ENCODE measurements at regions not wholly inside any gene's neighbourhood (a gene's known extent, or its start where the extent isn't known, plus 50 kb on each side); places are given as distances from the start of the nearest gene placed in this dataset.

DNA sequence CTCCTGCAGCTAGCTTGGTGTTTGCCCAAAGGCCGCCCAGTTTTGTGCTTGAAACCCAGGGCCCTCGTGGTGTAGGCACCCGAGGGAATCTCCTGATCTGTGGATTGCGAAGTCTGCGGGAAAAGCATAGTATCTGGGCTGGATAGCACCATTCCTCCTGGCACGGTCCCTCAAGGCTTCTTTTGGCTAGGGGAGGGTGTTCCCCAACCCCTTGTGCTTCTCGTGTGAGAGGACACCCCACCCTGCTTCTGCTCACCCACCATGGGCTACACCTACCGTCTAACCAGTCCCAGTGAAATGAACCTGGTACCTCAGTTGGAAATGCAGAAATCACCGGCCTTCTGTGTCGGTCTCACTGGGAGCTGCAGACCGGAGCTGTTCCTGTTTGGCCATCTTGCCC lies 403.5 kb downstream of the USP25 start:
- no peak for DNase-seq (ENCODE audit: low read depth, low spot score)
- in situ Hi-C loops (cut with HindIII; ENCODE audit: low pct_unique_long_range_greater_than_20kb, low sequenced_read_pairs): no loop called here

- DNase-seq (ENCODE audit: low read depth, low spot score): no peak
- in situ Hi-C loops (cut with HindIII; ENCODE audit: low pct_unique_long_range_greater_than_20kb, low sequenced_read_pairs): no loop called here
Measured at GRCh38 chr21:16134134-16134533, 404.4 kb downstream of the USP25 start.

DNA sequence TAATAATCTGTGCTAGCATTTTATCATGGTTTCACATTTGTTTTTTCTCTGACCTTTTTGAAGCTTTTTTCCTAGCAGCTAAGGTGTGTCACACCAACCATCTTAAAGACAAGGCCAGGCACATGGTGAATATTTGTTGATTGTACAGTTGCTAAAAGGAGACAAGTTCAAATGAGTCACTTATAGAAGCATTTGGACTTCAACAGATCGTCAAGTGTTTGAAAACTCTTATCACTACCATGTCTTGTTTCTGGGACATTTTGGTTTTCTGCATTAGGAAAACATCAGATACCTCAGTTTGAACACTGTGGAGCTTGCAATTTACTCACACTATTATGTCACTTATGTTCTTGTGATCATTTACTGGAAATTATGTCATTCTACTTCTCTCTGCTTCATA lies 407.3 kb downstream of the USP25 start:
- DNase-seq (ENCODE audit: low read depth, low spot score): no peak
- in situ Hi-C loops (cut with HindIII; ENCODE audit: low pct_unique_long_range_greater_than_20kb, low sequenced_read_pairs): no loop called here

- no peak for DNase-seq (ENCODE audit: low read depth, low spot score)
- in situ Hi-C loops (cut with HindIII; ENCODE audit: low pct_unique_long_range_greater_than_20kb, low sequenced_read_pairs): no loop called here
Measured at GRCh38 chr21:16145052-16145451, 415.3 kb downstream of the USP25 start.

GRCh38 chr21:16145479-16145878 lies 415.7 kb downstream of the USP25 start:
- in situ Hi-C loops (cut with HindIII; ENCODE audit: low pct_unique_long_range_greater_than_20kb, low sequenced_read_pairs): no loop called here
- no peak for DNase-seq (ENCODE audit: low read depth, low spot score)

DNA sequence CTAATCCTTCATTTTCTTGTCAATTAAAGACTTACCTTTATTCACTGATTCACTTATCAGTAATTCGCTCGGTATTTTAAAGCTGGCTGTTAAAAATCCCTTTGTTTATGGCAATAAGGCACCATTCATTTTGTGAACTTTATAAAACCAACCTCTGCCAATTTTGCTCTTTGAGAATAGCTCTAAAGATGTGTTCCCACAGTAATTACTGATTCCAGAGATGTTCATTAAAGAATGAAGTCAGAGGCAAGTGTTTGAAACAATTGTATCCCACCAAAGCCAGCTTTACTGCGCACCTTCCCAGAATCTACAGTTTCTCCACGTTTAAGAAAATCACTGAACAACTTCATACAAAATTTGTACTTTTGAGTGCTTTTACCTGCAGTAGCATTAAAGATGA lies 424.5 kb downstream of the USP25 start:
- in situ Hi-C loops (cut with HindIII; ENCODE audit: low pct_unique_long_range_greater_than_20kb, low sequenced_read_pairs): no loop called here

DNA sequence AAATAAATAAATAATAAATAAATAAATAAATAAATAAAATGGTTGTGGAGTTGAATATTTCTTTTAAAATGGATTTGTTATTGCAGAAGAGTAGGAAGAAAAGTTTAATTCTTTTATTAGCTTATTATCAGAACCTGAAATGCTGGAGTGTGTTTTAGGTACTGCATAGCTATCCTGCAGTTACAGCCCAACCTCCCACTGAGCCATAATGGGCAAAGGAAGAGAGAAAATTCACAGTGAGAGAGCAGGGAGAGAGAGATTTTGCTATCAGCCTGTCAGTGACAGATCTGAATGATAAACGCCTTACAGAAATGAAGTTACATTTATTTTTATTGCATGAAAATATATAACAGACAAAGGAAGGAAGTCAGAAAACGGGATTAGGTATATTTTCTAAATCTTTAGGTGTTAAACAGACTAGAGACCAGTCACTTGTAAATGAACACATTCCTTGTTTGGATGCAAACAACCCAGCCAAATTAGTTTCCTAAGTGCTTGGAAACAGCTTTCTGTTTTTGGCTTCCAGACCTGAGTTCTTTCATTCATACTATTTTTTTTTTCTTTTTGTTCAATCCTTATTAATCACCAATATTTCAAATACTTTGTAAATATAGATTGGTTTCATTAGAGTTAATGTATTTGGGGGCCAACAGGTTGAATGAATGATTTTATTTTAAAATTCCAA lies 425.3 kb downstream of the USP25 start:
- DNase-seq (ENCODE audit: low read depth, low spot score): no peak
- in situ Hi-C loops (cut with HindIII; ENCODE audit: low pct_unique_long_range_greater_than_20kb, low sequenced_read_pairs): no loop called here

More for the DNA sequence above, 424.5 kb downstream of the USP25 start:
- no peak for DNase-seq (ENCODE audit: low read depth, low spot score)

GRCh38 chr21:16156841-16157489 lies 427.2 kb downstream of the USP25 start:
- DNase-seq (ENCODE audit: low read depth, low spot score): no peak
- in situ Hi-C loops (cut with HindIII; ENCODE audit: low pct_unique_long_range_greater_than_20kb, low sequenced_read_pairs): no loop called here

GRCh38 chr21:16159213-16159970 lies 429.6 kb downstream of the USP25 start:
- in situ Hi-C loops (cut with HindIII; ENCODE audit: low pct_unique_long_range_greater_than_20kb, low sequenced_read_pairs): no loop called here
- no peak for DNase-seq (ENCODE audit: low read depth, low spot score)

GRCh38 chr21:16159971-16160350 lies 430.2 kb downstream of the USP25 start:
- DNase-seq (ENCODE audit: low read depth, low spot score): no peak
- in situ Hi-C loops (cut with HindIII; ENCODE audit: low pct_unique_long_range_greater_than_20kb, low sequenced_read_pairs): no loop called here

- no peak for DNase-seq (ENCODE audit: low read depth, low spot score)
- in situ Hi-C loops (cut with HindIII; ENCODE audit: low pct_unique_long_range_greater_than_20kb, low sequenced_read_pairs): no loop called here
Measured at GRCh38 chr21:16162953-16163352, 433.2 kb downstream of the USP25 start.

- in situ Hi-C loops (cut with HindIII; ENCODE audit: low pct_unique_long_range_greater_than_20kb, low sequenced_read_pairs): no loop called here
- DNase-seq (ENCODE audit: low read depth, low spot score): no peak
Measured at GRCh38 chr21:16169102-16169511, 439.3 kb downstream of the USP25 start.

- no peak for DNase-seq (ENCODE audit: low read depth, low spot score)
- in situ Hi-C loops (cut with HindIII; ENCODE audit: low pct_unique_long_range_greater_than_20kb, low sequenced_read_pairs): no loop called here
Measured at GRCh38 chr21:16169779-16170178, 440.0 kb downstream of the USP25 start.

GRCh38 chr21:16176570-16176969 lies 446.8 kb downstream of the USP25 start:
- in situ Hi-C loops (cut with HindIII; ENCODE audit: low pct_unique_long_range_greater_than_20kb, low sequenced_read_pairs): loop anchor here (25.0 kb wide), 1 partner anchor 111 kb away; no protein-coding TSS in a partner anchor
- no peak for DNase-seq (ENCODE audit: low read depth, low spot score)

GRCh38 chr21:16177532-16177931 lies 447.8 kb downstream of the USP25 start:
- DNase-seq (ENCODE audit: low read depth, low spot score): no peak
- in situ Hi-C loops (cut with HindIII; ENCODE audit: low pct_unique_long_range_greater_than_20kb, low sequenced_read_pairs): loop anchor here (25.0 kb wide), 1 partner anchor 110 kb away; no protein-coding TSS in a partner anchor

DNA sequence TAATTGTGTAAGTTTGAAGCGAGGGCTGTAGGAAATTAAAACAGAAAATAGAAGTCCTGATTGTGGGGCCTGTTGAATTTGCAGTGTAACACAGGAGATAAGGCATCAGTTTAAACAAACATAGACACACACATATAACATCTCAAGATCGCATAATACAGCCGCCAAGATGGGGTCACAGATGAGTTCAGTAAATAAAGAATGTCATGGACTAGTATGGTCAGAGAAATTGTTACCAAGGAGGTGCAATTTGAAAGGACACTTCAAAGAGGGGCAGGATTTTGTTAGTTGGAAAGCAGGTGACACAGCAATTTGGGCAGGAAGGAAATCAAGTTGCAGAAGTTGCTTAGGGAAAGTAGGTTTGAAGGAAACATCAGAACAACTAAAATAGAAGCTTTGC lies 450.0 kb downstream of the USP25 start:
- in situ Hi-C loops (cut with HindIII; ENCODE audit: low pct_unique_long_range_greater_than_20kb, low sequenced_read_pairs): loop anchor here (25.0 kb wide), 1 partner anchor 108 kb away; no protein-coding TSS in a partner anchor
- no peak for DNase-seq (ENCODE audit: low read depth, low spot score)

- in situ Hi-C loops (cut with HindIII; ENCODE audit: low pct_unique_long_range_greater_than_20kb, low sequenced_read_pairs): loop anchor here (25.0 kb wide), 1 partner anchor 107 kb away; no protein-coding TSS in a partner anchor
- DNase-seq (ENCODE audit: low read depth, low spot score): no peak
Measured at GRCh38 chr21:16180614-16181013, 450.8 kb downstream of the USP25 start.

GRCh38 chr21:16181018-16181417 lies 451.2 kb downstream of the USP25 start:
- DNase-seq (ENCODE audit: low read depth, low spot score): no peak
- in situ Hi-C loops (cut with HindIII; ENCODE audit: low pct_unique_long_range_greater_than_20kb, low sequenced_read_pairs): loop anchor here (25.0 kb wide), 1 partner anchor 106 kb away; no protein-coding TSS in a partner anchor

Measured in SK-MEL-5 (cell line).